HG03432 (cell line): ENCODE measurements at regions not wholly inside any gene's neighbourhood (a gene's known extent, or its start where the extent isn't known, plus 50 kb on each side); places are given as distances from the start of the nearest gene placed in this dataset.
A peak's percentile ranks its signal among the peaks of the same experiment; 100 is the strongest.

Experiments
- ATAC-seq: cut with Tn5 transposase; IDR thresholded peaks from one replicate; pipeline ENCODE4 v1.9.1; 2021; ENCODE audit warnings: mild to moderate bottlenecking, moderate library complexity; ENCODE audit not compliant: unreplicated experiment

- ATAC-seq = no peak
These were observed 115.2 kb upstream of the KIT start for GRCh38 chr4:54542540-54543041.

DNA sequence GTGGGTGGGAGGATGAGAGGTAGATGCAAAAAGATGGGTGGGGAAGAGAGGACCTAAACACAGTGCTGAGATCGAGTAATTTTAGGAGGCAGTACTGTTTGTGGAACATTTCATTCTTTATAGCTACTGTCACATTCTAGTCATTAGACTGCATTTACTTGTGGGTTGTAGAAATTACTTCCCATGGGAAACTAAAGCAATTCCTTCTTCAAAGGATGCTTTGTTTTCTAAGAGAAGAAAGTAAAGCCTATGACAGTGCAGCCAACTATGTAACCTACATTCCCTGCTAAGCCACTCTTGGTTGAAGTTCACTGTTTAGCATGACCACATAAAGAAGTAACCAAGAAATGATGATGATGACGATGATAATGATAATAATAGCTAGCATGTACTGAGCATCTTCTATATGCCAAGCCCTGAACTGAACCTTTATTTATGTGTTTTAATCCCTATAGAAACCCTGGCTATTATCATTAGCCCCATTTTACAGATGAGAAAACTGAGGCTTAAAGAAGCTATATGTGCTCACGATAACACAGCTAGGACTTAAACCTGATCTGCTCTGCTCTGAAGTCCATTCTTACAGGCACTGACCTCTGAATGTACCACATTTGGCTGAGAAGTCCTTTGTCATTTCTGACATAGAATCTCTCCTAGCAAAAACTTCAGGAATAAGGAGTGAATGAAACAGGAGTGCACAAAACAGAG lies 114.5 kb upstream of the KIT start:
- ATAC-seq = no peak

DNA sequence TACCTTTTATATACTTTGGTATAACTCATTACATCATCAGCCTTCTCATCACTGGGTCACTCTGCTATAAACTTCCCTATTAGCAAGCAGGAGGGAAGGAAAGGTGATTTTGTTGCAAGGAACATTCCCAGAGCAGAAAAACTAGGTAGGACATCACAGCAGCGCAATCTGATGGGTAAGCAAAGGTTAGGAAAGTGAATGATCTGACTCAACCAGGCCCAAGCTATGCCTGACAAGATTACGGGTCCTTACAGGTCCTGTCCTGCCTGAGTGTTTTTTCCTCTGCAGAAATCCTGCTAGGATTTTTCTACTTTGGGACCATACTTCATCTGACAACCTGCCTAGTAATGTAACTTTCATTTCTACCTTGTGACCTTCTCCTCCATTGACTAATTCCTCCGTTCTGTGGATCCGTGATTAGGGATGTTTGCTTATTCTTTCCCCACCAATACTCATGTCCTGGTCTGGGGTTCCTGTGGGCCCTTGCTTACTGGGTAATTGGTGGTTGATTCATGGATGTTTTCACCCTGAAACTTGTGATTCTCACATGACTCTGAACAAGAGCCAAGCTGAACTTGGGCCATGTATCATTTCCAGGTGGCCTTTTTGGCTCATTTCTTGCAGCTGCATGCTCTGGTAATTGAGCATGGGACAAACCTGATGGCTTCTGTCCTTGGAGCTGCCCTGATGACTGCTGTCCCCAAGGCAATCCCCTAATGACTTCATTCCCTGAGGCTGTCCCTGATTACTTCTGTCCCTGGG lies 111.9 kb upstream of the KIT start:
- ATAC-seq = no peak

DNA sequence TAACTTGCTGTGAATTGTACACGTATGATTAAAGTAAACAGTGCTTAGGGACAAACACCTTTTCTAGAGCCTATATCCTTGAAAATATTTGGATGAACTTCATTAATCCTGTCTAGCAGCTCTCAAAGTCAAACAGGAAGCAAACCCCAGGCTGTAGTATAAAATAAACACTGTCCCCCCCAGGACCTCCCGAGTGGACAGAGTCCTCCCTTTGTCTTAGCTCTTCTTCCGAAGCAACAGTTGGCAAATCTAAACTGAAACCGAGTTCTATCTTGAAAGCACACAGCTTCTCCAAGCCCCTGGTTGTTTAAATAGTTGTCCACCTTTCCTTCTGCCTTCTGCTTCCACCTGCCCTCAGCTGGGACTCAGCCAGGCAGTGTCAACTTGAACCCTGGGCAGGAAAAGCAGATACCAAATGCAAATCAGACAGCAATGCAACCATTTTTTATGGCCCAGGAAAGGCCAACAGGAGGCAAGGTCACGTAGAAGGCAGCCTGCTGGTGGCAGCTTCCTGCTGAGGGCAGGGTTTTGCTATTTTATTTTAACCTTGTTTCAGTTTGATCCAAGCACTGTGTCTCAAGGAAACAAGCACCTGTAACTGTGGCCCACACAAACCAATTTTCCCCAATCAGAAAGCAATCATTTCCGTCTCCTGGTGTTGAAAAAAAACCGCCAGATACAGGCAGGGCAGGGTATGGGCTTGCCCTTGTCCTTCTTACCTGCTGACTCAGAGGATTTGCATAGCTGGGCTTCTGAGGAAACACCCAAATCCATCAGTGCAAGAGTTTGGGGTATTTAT lies 110.3 kb upstream of the KIT start:
- ATAC-seq = peak; percentile 79

GRCh38 chr4:54548098-54548620 lies 109.6 kb upstream of the KIT start:
- ATAC-seq = peak; percentile 35

GRCh38 chr4:54548831-54549460 lies 108.8 kb upstream of the KIT start:
- no peak for ATAC-seq

- ATAC-seq = no peak
These were observed 107.2 kb upstream of the KIT start for GRCh38 chr4:54550395-54551171.

GRCh38 chr4:54553001-54553400 lies 104.8 kb upstream of the KIT start:
- no peak for ATAC-seq

GRCh38 chr4:54554339-54554990 lies 103.3 kb upstream of the KIT start:
- no peak for ATAC-seq

DNA sequence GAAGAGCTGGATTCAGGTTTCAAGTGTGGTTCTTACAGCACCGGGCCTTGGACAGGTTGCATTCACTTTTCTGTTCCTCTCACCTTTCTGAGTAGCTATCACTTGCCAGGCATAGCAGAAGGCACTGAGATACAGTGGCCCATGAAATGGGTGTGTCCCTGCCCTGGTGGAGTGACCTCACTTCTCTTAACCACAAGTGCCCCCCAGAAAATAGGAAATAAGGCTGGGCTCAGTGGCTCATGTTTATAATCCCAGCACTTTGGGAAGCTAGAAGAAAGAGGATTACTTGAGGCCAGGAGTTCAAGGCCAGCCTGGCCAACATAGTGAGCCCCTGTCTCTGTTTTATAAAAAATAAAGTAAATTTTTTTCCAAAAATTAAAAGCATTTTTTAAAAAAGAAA lies 101.7 kb upstream of the KIT start:
- no peak for ATAC-seq

GRCh38 chr4:54556587-54556986 lies 101.2 kb upstream of the KIT start:
- no peak for ATAC-seq

GRCh38 chr4:54558889-54559677 lies 98.7 kb upstream of the KIT start:
- no peak for ATAC-seq

DNA sequence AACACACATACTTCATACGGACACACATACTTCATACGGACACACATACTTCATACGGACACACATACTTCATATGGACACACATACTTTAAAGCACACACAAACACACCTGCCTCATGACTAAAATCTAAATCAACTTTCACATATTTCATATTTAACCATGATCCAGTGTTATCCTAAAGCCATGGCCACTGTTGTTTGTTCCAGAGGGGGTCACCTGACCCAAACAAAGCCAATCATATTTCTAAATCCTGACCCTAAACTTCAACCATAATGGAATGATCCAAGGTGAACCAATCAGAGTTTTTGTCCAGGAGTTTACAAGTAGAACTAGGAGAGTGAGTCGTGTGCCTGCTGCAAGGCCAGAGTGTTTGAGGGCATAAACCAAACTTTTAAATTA lies 97.2 kb upstream of the KIT start:
- ATAC-seq = no peak

- no peak for ATAC-seq
These were observed 95.8 kb upstream of the KIT start for GRCh38 chr4:54561940-54562339.

DNA sequence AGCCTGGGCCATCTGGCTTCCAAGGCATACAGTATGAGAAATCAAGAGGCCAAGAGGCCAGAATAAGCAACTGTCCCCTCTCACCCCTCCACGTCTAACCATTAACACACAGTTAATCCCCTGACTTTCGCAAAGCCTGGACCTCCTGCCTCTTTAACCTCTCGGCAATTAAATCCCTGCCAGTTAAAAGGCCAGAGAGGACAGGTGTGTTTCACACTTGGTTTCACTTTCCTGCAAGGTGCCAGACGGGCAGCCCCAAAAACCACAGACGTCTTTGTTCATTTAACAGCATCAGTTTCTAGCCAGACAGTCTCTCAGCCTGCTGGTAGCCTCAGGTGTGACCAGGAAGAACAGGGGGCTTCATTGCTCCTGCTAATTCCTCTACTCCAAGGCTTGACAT lies 91.1 kb upstream of the KIT start:
- ATAC-seq = peak; percentile 76

GRCh38 chr4:54567327-54567726 lies 90.4 kb upstream of the KIT start:
- ATAC-seq = no peak

DNA sequence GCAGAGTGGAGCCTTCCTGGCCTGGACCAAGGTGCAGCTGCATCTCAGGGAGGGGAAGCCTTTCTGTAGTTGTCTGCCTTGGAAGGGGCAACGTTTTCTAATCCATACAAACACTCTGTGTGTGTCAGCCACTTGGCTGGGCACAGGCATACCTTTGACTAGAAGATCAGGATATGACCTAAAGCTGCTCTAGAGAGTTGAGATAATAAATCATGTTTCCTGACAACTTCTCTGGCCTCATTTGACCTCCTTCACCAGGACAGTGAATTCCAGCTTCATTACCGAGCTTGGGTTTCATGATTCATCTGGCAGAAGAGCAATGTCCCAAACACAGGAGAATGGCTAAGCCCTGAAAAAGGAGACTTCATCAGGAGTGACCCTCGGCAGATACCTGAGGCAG lies 89.6 kb upstream of the KIT start:
- ATAC-seq = no peak

GRCh38 chr4:54570822-54571221 lies 86.9 kb upstream of the KIT start:
- ATAC-seq = no peak
